GM12875 (cell line): ENCODE measurements at regions not wholly inside any gene's neighbourhood (a gene's known extent, or its start where the extent isn't known, plus 50 kb on each side); places are given as distances from the start of the nearest gene placed in this dataset.

ENCODE experiments used
- H3K4me3 ChIP-seq: one replicate; pipeline ENCODE4 v1.5.1; 2011; ENCODE audit warnings: low read depth, low read length, control low read depth
- TF ChIP-seq, protein P1 (sequence below): IDR thresholded peaks from 2 replicates; pipeline ENCODE4 v1.5.1; 2011; ENCODE audit warnings: low read depth, mild to moderate bottlenecking, control low read depth, inconsistent platforms, low read length, moderate library complexity, borderline replicate concordance; ENCODE audit not compliant: insufficient read depth

DNA sequence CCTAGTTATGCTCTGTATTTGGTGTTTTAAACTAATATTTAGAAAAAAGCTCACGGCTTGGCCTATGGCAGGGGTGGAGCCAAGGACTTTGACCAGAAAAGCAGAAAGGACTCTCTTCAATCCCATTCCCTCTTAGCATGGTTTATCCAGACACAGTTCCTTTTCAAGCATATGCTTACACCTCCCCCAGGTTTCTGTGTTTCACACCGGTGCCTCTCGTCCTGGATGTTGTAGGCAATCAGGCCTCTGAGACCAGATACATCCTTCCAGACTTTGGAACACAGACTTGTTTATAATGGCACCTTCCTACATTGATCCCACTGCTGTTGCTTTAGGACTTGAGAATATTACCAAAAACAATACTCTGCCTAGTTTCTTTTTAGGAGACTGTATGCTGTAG lies 440.5 kb upstream of the ARPP21 start:
- no peak overlapping the region for H3K4me3 ChIP-seq
- TF ChIP-seq, protein P1, sequence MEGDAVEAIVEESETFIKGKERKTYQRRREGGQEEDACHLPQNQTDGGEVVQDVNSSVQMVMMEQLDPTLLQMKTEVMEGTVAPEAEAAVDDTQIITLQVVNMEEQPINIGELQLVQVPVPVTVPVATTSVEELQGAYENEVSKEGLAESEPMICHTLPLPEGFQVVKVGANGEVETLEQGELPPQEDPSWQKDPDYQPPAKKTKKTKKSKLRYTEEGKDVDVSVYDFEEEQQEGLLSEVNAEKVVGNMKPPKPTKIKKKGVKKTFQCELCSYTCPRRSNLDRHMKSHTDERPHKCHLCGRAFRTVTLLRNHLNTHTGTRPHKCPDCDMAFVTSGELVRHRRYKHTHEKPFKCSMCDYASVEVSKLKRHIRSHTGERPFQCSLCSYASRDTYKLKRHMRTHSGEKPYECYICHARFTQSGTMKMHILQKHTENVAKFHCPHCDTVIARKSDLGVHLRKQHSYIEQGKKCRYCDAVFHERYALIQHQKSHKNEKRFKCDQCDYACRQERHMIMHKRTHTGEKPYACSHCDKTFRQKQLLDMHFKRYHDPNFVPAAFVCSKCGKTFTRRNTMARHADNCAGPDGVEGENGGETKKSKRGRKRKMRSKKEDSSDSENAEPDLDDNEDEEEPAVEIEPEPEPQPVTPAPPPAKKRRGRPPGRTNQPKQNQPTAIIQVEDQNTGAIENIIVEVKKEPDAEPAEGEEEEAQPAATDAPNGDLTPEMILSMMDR = no peak

DNA sequence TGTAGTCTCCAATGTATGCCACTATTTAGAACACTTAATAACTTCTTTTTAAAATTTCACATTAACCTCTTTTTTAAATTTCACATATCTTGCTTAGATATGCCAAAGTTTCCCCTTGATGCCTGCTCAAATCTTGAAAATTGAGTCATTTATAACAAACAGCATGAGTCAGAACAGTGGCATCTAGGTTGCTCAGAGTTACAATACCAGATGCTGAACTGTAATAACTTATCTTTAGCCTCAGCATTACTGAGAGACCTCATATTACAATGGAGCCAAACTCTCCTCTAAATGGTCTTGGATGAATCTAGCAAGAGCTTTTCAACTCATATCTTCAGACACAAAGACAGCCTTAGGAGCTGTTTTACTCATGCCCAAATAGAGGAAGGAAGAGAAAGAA lies 439.3 kb upstream of the ARPP21 start:
- TF ChIP-seq, protein P1 = no peak
- H3K4me3 ChIP-seq = no peak overlapping the region

DNA sequence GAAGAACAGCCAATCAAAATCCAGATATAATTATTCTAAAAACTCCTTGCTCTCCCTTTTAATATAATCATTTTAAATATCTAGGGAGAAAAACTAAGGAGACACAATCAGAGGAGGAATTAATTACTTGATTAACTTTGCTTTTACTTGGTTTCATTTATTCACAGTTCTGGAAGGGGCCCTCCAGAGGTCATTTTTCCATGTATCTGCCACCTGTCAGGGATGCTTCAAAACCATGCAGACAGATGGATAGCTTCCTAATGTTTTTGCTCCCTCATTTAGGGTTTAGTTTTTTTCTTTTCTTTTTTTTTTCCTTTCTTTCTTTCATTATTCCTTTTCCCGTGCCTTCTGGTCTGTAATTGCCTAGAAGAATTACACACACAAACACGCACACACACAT lies 438.1 kb upstream of the ARPP21 start:
- H3K4me3 ChIP-seq = no peak overlapping the region
- TF ChIP-seq, protein P1 = no peak

DNA sequence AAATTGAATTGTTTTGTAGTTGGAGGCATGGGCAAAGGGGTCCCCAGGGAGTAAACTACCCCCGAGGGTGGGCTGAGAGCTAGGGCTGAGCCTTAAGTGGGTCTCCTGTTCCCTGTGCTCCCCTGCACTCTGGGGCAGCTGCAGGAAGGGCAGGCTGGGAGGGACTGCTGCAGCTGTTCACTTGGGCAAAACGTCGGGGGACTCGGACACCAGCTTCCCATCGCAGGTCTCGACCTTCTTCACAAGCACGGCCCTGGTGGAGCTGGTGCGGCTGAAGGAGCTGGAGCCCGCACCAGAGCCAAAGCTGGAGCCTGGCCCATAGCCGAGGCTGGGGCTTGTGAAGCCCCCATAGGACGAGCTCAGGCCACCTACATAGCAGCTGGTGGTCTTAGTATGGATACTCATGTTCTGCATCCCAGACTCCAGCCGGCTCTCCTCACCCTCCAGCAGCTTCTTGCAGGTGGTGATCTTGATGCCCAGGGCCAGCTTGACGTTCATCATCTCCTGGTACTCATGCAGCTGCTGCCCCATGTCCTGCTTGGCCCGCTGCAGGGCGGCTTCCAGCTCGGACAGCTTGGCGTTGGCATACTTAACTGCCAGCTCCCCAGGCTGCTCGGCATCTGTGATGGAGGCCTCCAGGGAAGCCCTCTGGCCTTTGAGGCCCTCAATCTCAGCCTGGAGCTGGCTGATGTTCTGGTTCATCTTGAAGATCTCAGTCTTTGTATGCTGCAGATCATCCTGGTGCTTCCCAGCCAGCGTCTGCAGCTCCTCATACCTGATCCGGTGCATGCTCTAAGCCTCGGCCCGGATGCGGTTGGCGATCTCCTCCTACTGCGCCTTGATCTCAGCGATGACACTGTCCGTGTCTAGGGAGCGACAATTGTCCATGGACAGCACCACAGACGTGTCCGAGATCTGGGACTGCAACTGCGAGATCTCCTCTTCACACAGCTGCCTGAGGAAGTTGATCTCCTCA lies 423.5 kb upstream of the ARPP21 start:
- TF ChIP-seq, protein P1 = no peak
- H3K4me3 ChIP-seq = no peak overlapping the region

DNA sequence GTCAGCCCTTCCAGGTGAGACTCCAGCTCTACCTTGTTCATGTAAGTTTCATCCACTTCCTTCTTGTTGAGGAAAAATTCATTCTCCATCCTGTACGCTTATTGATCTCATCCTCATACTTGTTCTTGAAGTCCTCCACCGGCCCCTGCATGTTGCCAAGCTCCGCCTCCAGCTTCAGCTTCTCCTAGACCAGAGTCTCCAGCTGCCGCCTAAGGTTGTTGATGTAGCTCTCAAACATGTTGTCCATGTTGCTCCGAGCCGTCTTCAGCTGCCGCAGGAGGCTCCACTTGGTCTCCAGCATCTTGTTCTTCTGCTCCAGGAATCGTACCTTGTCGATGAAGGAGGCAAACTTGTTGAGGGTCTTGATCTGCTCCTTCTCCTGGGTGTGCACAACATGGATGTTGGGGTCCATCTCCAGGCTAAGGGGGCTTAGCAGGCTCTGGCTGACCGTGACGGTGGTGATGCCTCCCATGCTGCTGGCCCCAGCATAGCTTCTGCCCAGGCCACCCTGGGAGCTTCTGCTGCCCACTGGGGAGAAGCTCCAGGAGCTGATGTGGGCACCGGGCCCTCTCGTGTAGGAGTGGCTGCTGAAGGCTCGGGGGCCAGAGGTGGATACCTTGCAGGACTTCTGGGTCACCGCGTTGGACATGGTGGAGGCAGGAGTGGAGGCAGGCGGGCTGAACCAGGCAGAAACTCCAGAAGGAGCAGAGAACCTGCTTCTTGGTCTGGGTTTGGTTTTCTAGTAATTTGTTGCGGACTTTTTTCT lies 422.6 kb upstream of the ARPP21 start:
- no peak overlapping the region for H3K4me3 ChIP-seq
- TF ChIP-seq, protein P1 = no peak

DNA sequence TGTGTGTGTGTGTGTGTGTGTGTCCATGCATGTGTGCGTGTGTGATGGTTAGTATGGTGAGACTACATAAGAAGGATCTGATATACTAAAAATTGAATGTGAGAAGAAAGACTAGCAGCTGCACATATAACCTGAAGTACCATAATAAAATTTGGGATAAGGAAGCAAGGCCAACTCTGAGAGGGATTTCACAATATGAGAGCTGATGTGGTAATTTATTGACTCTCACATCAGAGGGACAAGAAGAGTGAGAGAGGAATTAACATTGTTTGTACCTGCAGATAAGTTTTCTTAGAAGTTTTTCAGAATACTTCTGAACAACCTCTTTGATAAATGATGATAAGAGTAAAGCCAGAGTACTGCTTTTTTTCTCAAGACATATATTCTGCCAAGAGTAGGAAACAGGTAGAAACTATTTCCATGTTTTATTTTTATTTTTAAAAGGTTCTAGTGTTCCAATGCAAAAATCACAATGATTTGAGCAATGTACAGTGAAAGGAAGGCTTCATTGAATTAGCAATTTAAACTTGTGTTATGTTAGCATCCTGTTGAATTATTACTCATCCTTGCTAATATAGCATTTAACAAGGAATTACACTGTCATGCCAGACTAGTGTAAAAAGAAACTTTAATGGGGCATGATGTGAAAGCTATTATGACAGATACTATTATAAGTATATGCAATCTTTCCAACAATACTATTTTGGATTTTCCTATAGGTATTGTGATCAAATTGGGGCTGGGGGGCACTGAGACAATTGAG lies 415.5 kb upstream of the ARPP21 start:
- no peak overlapping the region for H3K4me3 ChIP-seq
- TF ChIP-seq, protein P1 = no peak
